Smooth muscle cell of the brain vasculature (primary cell): ENCODE measurements at regions not wholly inside any gene's neighbourhood (a gene's known extent, or its start where the extent isn't known, plus 50 kb on each side); places are given as distances from the start of the nearest gene placed in this dataset.
"Not testable (repeated sequence)": the region's sequence is repeated elsewhere in the genome, so short reads cannot be mapped to it uniquely, and the experiment has no call there.

ENCODE experiments used
- DNase-seq: peaks from one replicate; pipeline ENCODE4 v3.0.0-alpha.2; 2012; ENCODE audit warnings: low read depth, low spot score

GRCh38 chr5:102664616-102665335 lies 90.3 kb upstream of the PAM start:
- DNase-seq = no peak

DNA sequence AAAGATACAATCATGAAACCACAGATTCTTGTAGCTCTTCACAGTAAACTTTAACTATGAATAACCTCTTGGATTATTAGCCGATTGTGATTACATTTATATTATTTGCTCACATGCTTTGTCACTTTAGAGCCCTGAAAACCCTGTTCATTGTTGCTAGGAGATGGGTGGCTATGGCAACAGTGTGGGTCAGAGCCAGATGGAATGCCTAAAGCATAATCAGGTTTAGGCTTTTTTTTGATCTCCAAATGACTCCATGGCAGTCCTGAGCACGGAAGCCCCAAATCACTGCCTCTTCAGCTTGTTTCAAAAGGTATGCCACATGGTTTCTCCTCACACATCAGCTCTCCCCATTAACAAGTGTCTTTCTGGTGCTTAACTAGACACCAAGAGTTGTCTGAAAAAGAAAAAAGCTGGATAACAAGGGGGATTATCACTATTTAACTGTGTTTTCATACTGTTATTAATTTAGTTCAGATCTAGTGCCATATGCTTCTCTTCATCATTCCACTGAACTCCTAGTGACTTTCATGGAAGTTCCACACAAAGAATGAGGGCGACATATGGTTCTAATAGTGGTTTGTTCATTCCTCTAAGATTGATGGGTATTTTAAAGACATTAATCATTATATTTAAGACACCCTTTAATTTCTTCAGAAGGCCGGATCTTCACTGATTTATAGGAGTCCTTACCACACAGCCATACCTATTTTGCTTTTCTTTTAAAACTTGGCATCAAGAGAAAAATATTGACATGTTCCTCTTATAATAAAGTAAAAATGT lies 88.8 kb upstream of the PAM start:
- DNase-seq = no peak

DNA sequence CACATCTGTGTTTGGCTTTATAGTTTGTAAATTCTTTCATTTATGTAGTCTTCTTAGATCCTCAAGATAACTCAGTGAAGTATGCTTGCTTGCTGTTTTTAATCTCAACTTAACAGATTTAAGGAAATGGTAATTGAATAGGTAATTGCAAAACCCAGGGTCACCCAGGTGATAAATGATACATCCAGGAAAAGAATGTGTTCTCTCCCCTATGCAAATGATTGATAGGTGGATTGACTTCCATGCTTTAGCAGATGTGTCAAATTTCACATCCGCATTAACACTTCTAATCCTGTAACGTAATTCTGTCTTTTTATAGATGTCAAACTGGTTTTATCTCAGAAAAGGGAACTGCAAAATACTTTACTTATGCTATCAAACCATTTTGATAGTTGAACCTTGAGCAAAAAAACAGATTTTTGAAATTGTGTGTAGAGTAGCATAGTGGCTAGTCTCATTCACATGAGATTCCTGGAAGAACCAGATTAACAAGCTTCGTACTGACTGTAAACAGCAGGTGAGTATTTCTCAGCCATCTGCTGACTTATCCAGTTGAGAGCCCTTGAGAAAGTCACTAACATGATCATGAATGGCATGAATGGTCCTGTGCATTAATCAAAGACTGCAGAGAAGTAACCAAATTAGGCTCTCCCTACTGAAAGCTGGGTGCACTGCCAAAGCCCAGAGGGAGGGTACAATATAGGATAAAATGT lies 86.7 kb upstream of the PAM start:
- DNase-seq = no peak

GRCh38 chr5:102670224-102670836 lies 84.8 kb upstream of the PAM start:
- no peak for DNase-seq

DNA sequence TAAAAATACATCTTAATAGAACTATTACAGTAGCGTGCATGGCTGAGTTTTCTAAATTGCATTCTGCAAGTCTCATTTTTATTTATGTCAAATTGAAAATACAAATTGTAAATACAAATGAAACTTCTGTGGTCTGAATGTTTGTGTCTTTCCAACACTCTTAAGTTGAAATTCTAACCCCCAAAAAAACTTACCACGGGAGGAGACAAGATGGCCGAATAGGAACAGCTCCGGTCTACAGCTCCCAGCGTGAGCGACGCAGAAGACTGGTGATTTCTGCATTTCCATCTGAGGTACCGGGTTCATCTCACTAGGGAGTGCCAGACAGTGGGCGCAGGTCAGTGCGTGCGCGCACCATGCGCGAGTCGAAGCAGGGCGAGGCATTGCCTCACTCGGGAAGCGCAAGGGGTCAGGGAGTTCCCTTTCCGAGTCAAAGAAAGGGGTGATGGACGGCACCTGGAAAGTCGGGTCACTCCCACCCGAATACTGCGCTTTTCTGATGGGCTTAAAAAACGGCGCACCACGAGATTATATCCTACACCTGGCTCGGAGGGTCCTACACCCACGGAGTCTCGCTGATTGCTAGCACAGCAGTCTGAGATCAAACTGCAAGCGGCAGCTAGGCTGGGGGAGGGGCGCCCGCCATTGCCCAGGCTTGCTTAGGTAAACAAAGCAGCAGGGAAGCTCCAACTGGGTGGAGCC lies 83.9 kb upstream of the PAM start:
- DNase-seq = not testable (repeated sequence)

GRCh38 chr5:102678267-102679058 lies 76.6 kb upstream of the PAM start:
- no peak for DNase-seq

GRCh38 chr5:102681403-102681983 lies 73.6 kb upstream of the PAM start:
- DNase-seq = peak; percentile 50

DNA sequence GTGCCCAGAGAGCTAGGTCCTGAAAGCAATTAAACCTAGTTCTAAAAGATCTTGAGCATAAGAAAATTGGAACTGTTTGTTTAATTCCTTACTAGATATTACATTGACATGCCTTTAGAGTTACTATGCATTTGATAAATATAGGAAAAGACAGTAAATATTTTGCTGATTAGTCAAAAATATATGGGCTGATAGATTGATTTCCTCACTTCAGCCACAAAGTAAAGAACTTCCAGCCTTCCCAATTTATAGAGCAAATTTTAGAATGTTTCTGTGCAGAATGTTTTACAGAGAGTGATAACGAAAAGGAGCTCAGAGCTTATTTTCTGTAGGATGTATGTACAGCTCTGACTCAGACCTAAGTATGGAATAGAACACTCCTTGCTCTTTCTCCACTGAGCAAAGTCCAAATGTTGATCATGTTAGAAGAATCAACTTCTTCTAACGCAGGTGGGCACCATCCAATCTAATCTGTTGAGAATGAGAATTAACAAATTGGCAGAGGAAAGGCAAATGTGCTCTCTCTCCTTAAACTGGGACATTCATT lies 72.9 kb upstream of the PAM start:
- no peak for DNase-seq

GRCh38 chr5:102688076-102688475 lies 67.0 kb upstream of the PAM start:
- not testable (repeated sequence) for DNase-seq

- not testable (repeated sequence) for DNase-seq
Measured at GRCh38 chr5:102688581-102689342, 66.3 kb upstream of the PAM start.

DNA sequence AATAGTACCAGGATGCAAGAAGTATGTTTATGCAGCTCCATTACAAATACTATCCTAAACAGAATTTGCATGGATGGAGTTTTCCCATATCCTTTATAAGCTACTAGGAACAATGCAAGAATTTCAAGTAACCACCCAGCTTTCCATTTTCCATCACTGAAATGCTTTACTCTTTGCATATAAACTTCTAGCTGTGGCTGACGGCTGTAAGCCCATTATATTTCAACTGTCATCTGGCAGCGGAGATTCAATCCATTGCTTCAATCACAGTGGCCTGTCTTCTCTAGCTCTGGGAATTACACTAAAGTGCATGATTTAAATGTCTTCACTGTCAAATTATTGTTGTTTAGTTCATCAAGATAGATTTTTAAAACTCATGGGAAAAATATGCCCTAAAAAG lies 64.2 kb upstream of the PAM start:
- no peak for DNase-seq

- no peak for DNase-seq
Measured at GRCh38 chr5:102691434-102691833, 63.7 kb upstream of the PAM start.

DNA sequence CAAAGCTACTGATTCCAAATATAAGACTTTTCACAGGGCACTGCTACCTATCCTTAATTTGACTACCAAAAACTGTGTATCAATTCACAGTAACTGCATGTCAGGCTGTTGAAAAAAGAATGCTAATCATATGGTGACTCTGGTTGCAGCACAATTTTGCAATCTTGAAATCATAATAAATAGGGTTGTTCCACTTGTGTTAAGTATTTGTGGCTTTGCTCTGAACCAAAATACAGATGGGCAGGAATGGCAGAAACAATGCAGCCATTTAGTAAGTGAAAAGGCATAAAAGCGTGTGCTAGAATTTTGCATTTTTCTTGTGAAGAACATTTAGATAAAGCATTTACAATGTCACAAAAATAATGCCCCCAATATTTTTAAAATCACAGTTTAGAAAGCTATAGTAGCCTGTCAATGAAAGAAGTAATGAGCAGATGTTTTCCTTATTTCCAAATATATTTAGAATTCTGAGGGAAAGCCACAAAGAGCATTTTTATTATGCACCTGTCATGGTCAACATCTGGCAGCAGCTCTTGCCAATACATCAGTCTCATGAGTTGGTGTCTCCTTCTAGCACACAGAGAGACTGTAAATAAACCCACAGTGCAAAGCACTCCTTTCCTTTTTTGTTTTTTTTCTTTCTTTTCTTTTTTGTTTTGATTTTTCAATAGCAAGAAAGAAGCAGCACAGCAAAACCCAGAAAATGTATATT lies 54.8 kb upstream of the PAM start:
- no peak for DNase-seq

- DNase-seq = no peak
Measured at GRCh38 chr5:102700916-102701315, 54.2 kb upstream of the PAM start.

- no peak for DNase-seq
Measured at GRCh38 chr5:102701748-102702147, 53.4 kb upstream of the PAM start.
